NCI-H1105 treated with DMSO at 0.1 percent for 48 hours (cell line): ENCODE measurements at regions not wholly inside any gene's neighbourhood (a gene's known extent, or its start where the extent isn't known, plus 50 kb on each side); places are given as distances from the start of the nearest gene placed in this dataset.

Experiments used
- DNase-seq: peaks from one replicate; lab custom pipeline; 2025; lab: John Stamatoyannopoulos, UW

DNA sequence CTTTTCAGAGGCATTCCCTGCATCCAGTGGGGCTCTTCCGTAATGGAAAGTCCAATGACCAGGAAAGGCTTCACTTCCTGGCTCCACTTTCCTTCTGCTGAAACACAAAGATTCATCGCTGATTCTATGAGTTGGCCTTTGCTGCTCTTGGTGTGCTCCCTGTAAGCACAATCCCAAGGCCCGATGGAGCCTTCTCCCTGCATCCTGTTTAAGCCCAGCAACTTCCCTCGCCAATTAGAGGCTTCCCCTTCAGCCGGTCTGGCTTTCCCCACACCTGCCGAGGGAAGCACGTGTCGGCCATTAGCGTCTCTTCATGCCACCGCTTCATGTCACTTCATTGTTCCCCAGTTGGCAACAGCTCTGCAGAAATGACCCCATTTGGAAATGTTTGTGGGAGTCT, 693.9 kb downstream of the MED13L start:
- DNase-seq: peak; percentile 93

DNA sequence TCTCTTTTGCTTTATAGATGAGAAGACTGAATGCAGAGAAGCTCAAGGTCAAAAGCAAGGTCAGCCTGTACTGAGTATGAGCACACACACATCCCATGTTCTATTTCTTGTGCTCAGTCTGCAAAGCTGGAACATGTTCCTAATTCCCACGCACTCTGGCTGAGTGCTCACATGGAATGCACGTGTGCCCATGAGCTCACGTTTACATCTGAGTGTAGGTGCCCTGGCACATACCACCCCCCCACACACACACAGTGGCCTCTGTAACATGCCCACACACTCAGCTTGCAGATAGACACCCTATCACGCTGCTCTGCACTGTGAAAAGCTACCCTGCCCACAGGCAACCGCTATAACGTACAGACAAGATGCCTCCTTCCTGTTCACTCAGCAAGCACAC, 700.1 kb downstream of the MED13L start:
- DNase-seq: no peak

DNA sequence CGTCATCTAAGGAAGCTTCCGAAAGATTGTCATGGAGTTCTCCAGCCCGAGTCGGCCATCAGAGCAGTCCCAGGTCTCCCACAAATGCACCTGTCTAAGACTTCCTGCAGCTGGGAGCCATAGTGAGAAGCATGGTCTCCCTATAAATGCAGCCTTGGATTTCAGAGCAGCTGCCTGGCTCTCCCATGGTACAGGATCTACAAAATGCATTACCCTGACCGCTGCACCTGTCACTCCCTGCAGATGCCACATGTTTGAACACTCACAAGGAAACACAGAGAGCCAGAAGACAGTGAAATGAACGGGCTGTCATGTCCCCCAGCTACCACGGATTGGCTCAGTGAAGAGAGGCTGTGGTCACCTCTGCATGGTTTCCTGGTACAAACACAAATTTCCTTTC, 702.7 kb downstream of the MED13L start:
- peak; percentile 42 for DNase-seq

DNA sequence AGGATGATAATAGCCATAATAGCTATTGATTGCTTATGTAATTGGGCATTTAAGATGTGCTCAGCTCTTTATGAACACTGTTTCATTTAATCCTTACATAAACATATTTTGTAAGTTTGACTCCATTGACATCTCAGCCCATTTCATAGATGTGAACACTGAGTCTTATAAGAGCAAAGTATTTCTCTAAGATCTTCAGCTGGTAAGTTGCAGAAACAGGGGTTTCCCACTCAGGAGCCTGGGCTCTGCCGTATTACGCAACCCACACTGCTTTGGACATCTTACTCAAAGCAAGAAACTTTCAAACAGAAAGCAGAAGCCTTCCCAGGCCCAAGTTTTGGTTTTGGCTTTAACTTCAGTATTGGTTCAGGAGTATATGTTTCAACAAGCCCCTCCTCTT, 705.1 kb downstream of the MED13L start:
- DNase-seq: no peak

DNA sequence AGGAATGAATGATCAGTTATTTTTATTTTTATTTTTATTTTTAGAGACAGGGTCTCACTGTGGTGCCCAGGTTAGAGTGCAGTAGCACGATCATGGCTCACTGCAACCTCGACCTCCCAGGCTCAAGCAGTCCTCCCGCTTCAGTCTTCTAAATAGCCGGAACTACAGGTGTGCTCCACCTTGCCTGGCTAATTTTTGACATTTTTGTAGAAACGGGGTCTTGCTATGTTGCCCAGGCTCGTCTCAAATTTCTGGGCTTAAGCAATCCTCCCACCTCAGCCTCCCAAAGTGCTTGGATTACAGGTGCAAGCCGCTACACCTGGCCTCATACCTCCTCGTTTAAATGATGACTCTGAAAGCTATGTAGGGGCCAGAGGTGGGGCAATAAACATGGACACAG, 706.0 kb downstream of the MED13L start:
- no peak for DNase-seq

- no peak for DNase-seq
These were observed 706.5 kb downstream of the MED13L start for GRCh38 chr12:115571027-115571426.

- DNase-seq: peak; percentile 82
These were observed 707.3 kb downstream of the MED13L start for GRCh38 chr12:115570069-115570777.

- peak; percentile 82 for DNase-seq
These were observed 708.0 kb downstream of the MED13L start for GRCh38 chr12:115569345-115570068.

GRCh38 chr12:115558281-115558680, 719.2 kb downstream of the MED13L start:
- DNase-seq: no peak

- no peak for DNase-seq
These were observed 723.9 kb downstream of the MED13L start for GRCh38 chr12:115553622-115554021.

- DNase-seq: no peak
These were observed 734.2 kb downstream of the MED13L start for GRCh38 chr12:115543269-115543668.

DNA sequence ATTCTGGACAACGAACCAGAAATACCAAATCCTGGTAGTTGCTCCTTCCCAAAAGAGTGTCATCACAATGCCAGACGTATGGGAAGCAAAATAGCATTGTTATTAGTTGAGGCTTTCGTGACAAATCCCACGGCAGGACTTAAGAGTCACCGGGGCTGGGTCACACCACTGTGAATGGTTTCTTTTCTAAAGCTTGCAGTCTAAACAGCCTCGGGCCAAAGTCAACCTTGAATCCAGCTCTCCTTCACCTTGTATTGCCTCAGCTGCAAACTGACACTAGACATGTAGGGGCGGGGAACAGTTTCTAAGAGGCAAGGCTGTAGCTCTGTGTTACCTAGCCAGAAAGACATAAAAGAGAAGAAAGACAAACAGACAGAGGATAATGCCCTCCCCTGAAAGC, 734.8 kb downstream of the MED13L start:
- DNase-seq: no peak

DNA sequence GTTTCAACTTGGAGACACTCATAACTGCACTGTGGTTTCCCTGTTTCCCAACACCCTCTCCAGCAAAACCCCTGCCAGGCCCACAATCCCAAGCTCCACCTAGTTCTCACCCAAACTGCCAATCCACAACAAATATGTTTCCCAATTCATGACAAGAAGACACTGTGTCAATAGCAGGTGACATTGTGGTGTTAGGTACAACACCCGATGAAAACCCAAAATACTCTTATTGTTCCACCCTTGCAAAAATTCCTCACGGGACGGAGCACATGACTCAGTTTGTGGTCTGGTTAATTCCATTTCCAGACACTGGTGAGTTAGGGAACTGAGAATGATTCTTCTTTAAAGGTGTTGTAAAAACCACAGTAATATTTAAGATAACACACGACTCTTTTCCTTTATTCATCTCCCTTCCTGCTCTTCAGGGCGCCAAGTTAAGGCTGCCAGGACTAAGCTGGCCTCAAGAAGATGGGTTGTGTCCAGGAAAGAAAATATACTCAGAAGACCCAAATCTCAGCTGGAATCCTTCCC, 735.5 kb downstream of the MED13L start:
- DNase-seq: no peak

- no peak for DNase-seq
These were observed 749.0 kb downstream of the MED13L start for GRCh38 chr12:115528466-115528865.

GRCh38 chr12:115521771-115522409, 755.6 kb downstream of the MED13L start:
- DNase-seq: no peak

GRCh38 chr12:115519887-115520286, 757.6 kb downstream of the MED13L start:
- DNase-seq: no peak

DNA sequence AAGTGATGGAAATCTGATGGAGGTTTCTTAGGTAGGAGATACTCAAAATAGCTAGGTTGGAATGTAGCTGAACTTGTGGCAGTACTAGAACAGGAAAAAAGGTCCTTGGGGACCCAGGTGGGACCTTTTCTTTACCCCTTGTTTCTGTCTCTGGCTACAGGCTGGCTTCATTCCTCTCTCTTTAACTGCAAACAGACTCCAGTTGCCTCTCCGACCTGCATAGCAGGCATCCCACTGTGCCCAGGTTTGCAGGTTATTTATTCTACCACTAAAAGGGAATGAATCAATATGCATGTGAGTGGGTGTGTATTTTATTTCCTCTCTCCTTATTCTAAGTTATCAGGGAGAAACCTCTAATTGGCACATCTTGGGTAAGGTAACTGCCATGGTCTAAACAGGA, 758.1 kb downstream of the MED13L start:
- DNase-seq: no peak

- no peak for DNase-seq
These were observed 759.6 kb downstream of the MED13L start for GRCh38 chr12:115517913-115518312.

DNA sequence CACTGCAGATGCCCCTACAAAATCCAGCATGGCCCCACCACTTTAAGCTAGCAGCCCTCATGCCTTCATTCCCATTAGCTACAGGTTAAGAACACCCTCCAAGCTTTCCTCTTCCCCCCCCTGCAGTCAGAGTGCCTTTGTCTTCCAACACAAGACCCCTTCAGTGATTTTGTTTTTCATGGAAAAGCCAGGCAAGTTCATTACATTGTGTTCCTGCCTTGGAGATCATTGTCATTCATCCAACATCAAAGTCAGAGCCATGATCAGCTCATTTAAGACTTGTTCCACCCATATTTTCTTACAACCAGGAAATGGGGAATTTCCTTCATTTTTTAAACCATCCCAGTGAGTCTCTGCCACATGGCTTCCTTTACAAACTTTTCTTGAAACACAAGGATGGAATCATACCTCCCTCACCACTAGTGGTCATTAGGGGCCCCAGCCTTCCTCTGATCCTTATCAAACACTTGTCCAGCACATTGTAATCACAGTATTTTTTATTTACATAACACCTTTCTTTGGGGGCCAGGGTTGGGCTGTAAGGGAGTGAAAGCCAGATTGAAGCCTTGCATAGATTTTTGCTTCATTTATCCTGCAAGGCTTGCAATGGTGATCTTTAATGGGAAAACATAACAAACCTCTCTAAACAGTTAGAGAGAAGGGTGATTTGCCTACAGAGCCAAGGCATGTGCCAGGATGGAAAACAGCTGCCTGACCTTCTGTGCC, 765.3 kb downstream of the MED13L start:
- DNase-seq: no peak

DNA sequence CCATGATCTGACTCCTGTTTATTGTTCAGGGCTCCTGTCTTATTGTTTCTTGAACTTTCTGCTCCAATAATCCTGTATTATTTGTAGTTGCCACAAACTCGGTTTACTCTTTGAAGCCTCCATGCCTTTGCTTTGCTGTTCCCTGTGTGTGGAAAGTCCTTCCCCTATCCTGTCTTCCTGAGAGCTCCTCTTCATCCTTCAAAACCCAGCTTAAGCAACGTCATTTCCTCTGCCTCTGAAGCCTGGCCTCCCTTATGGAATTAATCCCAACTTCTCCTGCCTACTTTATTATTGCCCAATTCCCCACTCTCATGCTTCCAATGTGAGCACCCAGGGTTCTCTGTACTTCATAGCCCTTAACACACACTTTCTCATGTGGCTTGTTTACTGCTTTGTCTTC, 766.2 kb downstream of the MED13L start:
- no peak for DNase-seq

GRCh38 chr12:115508990-115509389, 768.5 kb downstream of the MED13L start:
- DNase-seq: no peak
